Endodermal cell (in vitro differentiated cells): ENCODE measurements at regions not wholly inside any gene's neighbourhood (a gene's known extent, or its start where the extent isn't known, plus 50 kb on each side); places are given as distances from the start of the nearest gene placed in this dataset.

Experiments used
- DNase-seq: peaks from one replicate; pipeline ENCODE4 v3.0.0-alpha.2; 2017
- H3K27ac ChIP-seq: 2 replicates; pipeline ENCODE4 v1.5.1; 2013; ENCODE audit warnings: mild to moderate bottlenecking, low read depth, low read length, moderate library complexity
- H3K27me3 ChIP-seq: 2 replicates; pipeline ENCODE4 v1.6.1; 2013; ENCODE audit warnings: mild to moderate bottlenecking, low read length, moderate library complexity; ENCODE audit not compliant: insufficient read depth, control insufficient read depth, poor library complexity, severe bottlenecking
- H3K36me3 ChIP-seq: 2 replicates; pipeline ENCODE4 v1.7.0; 2013; ENCODE audit warnings: mild to moderate bottlenecking, low read length, moderate library complexity; ENCODE audit not compliant: control insufficient read depth, insufficient read depth
- H3K4me1 ChIP-seq: one replicate; pipeline ENCODE4 v1.7.0; 2013; ENCODE audit warnings: low read length; ENCODE audit not compliant: control insufficient read depth, insufficient read depth
- H3K4me3 ChIP-seq: 2 replicates; pipeline ENCODE4 v1.5.1; 2013; ENCODE audit warnings: mild to moderate bottlenecking, low read length, moderate library complexity
- H3K9ac ChIP-seq: 2 replicates; pipeline ENCODE4 v1.6.1; 2013; ENCODE audit warnings: mild to moderate bottlenecking, low read length, moderate library complexity; ENCODE audit not compliant: poor library complexity, severe bottlenecking; ENCODE audit errors: extremely low read depth
- H3K9me3 ChIP-seq: 2 replicates; pipeline ENCODE4 v1.6.1; 2013; ENCODE audit warnings: mild to moderate bottlenecking, low read length, moderate library complexity; ENCODE audit not compliant: control insufficient read depth
- H3K27ac Mint-ChIP-seq: 2 replicates; pipeline ENCODE4 v1.8.0; 2020; ENCODE audit warnings: mixed read lengths
- H3K27me3 Mint-ChIP-seq: 2 replicates; pipeline ENCODE4 v1.8.0; 2021; ENCODE audit warnings: mild to moderate bottlenecking, mixed read lengths; ENCODE audit not compliant: insufficient read depth
- H3K36me3 Mint-ChIP-seq: 2 replicates; pipeline ENCODE4 v1.8.0; 2020; ENCODE audit warnings: low read depth, mixed read lengths
- H3K4me1 Mint-ChIP-seq: 2 replicates; pipeline ENCODE4 v1.8.0; 2020; ENCODE audit warnings: mixed read lengths
- H3K4me3 Mint-ChIP-seq: 2 replicates; pipeline ENCODE4 v1.8.0; 2020; ENCODE audit warnings: mild to moderate bottlenecking, moderate library complexity, mixed read lengths
- H3K9me3 Mint-ChIP-seq: 2 replicates; pipeline ENCODE4 v1.8.0; 2020; ENCODE audit warnings: mild to moderate bottlenecking, mixed read lengths
- WGBS, 2 experiments: methylation state at CpG; one replicate each; pipeline versions ENCODE4 v1.1.5 to v1.1.7; 2013; ENCODE audit warnings: missing lambda C conversion rate in 2 of 2, mixed read lengths in 1 of 2; ENCODE audit not compliant: insufficient coverage in 1 of 2, insufficient read length in 1 of 2; 5-methylcytosine and 5-hydroxymethylcytosine counted together
- TF ChIP-seq, protein P1 (sequence below): fragments of 200-600 bp; sonication (generic); conservative IDR thresholded peaks from 2 replicates; pipeline ENCODE4 v1.5.0; 2021; ENCODE audit warnings: antibody characterized with exemption, mild to moderate bottlenecking

DNA sequence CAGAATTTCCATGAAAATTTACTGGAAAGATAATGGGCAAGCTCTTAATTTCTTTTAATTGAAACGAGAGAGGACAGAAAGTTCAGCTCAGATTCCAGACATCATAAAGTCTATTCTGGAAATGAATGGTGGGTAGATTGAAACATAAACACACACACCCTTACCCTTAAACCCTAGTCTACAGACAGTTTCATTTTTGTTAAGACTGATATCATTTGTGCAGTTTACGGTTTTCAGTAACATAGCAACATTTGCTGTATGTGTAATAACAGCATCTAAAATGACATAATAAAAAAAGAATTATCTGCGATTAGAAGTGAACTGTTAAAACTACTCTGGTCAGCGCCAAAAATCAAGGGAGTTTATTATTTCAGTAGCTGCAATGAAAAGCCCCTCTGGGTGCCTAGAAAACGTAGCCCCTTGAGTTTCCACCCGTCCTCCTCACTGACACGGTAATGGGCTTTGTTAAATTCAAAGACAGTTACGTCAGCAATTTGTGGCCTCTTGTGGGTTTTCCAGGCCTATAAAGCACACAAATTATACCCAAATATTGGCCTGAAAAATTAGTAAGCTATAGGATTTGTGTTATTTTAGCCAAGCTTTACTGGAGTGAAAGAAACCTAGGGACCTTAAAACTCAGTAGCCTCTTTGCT, 520.6 kb upstream of the SOX9 start:
- Mint-ChIP-seq H3K27me3 (peaks cover 3% of the 10 kb centered on the region), H3K36me3 (no peaks in the 10 kb centered on the region), H3K4me1 (peaks cover 2% of the 10 kb centered on the region), H3K27ac (no peak overlapping the region), H3K9me3 (no peaks in the 10 kb centered on the region), H3K4me3 (no peak overlapping the region)
- WGBS, 2 experiments = 94 to 98% methylated on average over 4 to 7 of the region's 8 CpGs
- H3K4me3 ChIP-seq = no peak overlapping the region
- H3K9me3 ChIP-seq = no peaks in the 10 kb centered on the region
- no peaks in the 10 kb centered on the region for H3K27me3 ChIP-seq
- TF ChIP-seq, protein P1, sequence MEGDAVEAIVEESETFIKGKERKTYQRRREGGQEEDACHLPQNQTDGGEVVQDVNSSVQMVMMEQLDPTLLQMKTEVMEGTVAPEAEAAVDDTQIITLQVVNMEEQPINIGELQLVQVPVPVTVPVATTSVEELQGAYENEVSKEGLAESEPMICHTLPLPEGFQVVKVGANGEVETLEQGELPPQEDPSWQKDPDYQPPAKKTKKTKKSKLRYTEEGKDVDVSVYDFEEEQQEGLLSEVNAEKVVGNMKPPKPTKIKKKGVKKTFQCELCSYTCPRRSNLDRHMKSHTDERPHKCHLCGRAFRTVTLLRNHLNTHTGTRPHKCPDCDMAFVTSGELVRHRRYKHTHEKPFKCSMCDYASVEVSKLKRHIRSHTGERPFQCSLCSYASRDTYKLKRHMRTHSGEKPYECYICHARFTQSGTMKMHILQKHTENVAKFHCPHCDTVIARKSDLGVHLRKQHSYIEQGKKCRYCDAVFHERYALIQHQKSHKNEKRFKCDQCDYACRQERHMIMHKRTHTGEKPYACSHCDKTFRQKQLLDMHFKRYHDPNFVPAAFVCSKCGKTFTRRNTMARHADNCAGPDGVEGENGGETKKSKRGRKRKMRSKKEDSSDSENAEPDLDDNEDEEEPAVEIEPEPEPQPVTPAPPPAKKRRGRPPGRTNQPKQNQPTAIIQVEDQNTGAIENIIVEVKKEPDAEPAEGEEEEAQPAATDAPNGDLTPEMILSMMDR = no peak
- no peaks in the 10 kb centered on the region for H3K36me3 ChIP-seq
- no peak overlapping the region for H3K9ac ChIP-seq
- no peak for DNase-seq
- H3K27ac ChIP-seq = no peak overlapping the region
- H3K4me1 ChIP-seq = no peaks in the 10 kb centered on the region

DNA sequence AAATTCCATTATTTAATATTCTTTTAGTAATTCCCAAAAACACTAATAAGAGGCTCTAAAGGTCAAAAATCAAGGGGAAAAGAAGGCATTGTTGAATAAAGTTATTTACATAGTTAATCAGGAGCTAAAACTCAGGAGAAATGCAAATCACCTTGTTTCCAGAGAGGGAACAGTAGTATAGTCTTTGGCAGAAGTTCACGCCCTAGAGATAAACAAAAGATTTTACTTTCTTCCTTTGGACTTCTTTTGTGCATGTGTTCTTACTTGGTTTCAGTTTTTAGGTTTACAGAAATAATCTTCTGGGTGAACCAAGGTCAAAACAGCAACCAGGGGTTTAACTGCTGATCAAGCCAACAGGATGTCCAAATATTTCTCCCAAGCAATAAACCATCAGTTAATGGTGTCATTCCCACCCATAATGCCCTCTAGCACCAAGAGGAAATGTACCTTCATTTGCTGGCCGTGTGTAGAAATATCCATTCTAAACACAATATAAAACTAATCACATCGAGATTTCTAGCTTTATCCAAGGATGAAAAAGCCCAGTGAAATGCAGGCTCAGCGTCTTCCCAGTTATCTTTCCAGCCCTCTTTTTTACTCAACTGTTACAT, 518.8 kb upstream of the SOX9 start:
- no peaks in the 10 kb centered on the region for H3K4me1 ChIP-seq
- Mint-ChIP-seq H3K27me3 (peaks cover 3% of the 10 kb centered on the region), H3K4me1 (peaks cover 2% of the 10 kb centered on the region), H3K36me3 (no peaks in the 10 kb centered on the region), H3K9me3 (no peaks in the 10 kb centered on the region), H3K4me3 (no peak overlapping the region), H3K27ac (no peak overlapping the region)
- WGBS, 2 experiments = 92 to 97% methylated on average over 3 to 4 of the region's 4 CpGs
- no peak for DNase-seq
- H3K9ac ChIP-seq = no peak overlapping the region
- H3K27me3 ChIP-seq = no peaks in the 10 kb centered on the region
- no peaks in the 10 kb centered on the region for H3K9me3 ChIP-seq
- no peak overlapping the region for H3K4me3 ChIP-seq
- TF ChIP-seq, protein P1 = no peak
- no peaks in the 10 kb centered on the region for H3K36me3 ChIP-seq
- H3K27ac ChIP-seq = no peak overlapping the region

DNA sequence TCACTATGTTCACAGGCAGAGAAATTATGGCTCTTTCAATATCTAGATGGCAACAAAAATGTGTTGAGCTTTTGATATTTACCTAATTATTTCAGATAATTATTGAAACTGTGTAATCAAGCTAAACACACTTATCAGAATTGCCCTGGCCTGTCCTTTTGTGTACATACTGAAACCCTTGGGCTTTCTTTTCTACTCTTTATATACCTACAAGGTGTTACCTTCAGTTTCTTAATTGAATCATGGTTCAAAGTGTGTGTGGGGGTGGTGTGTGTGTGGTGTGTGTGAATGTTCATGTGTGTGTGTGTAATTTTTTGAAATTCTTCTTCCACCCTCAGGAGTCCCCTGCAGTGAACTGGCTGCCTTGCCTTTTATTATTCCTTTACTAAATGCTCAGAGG, 506.8 kb upstream of the SOX9 start:
- no peaks in the 10 kb centered on the region for H3K36me3 Mint-ChIP-seq
- Histone ChIP-seq H3K4me1 (no peaks in the 10 kb centered on the region), H3K27me3 (no peaks in the 10 kb centered on the region), H3K9ac (no peak overlapping the region), H3K9me3 (peaks cover 19% of the 10 kb centered on the region), H3K4me3 (no peak overlapping the region), H3K36me3 (no peaks in the 10 kb centered on the region), H3K27ac (no peak overlapping the region)
- no peak overlapping the region for H3K4me3 Mint-ChIP-seq
- TF ChIP-seq, protein P1 = no peak
- no peaks in the 10 kb centered on the region for H3K4me1 Mint-ChIP-seq
- DNase-seq = no peak
- no peaks in the 10 kb centered on the region for H3K27me3 Mint-ChIP-seq
- H3K27ac Mint-ChIP-seq = no peak overlapping the region
- H3K9me3 Mint-ChIP-seq = peaks cover 20% of the 10 kb centered on the region
